ENCODE measurements at regions not wholly inside any gene's neighbourhood (a gene's known extent, or its start where the extent isn't known, plus 50 kb on each side); places are given as distances from the start of the nearest gene placed in this dataset.
"Not testable (repeated sequence)": the region's sequence is repeated elsewhere in the genome, so short reads cannot be mapped to it uniquely, and the experiment has no call there.

DNA sequence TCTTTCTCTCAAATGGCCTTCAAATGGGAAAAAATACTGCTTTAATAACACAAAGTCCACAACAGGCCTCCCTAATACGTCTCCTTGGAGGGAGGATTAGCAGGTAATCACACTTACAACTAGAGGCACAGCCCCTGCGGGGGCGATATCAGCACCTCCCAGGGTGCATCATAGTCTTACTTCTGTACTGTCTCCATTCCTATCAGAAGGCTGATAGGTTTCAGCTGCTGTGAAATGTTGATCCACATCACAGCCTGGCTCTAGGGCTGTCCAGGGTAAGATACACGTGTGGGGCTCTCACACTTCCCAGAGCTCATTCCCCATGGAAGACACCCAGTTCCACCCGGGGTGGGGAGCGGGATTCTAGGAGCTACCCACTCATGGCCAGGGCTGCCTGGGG is 139.1 kb upstream of the SFSWAP start:
- H3K27me3 ChIP-seq = peaks cover 0 to 61% of the 10 kb centered on the region in 2 donors

DNA sequence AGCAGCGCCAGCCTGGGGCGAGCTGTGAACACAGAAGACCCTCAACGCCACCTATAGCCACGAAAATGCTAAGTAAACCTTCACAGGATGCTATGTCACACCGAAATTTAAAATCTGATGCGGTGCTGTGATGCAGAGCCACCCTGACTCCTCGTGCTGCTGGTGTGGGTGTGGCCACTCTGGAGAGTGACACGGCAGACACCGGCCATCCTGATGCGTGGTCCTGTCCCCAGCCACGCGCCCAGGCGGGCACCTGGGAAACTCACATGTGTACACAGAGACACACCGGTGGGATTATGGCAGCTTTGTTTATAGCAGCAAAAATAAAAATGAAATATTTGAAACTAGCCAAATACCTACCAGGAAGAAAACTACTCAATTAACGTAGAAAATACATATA is 138.3 kb upstream of the SFSWAP start:
- DNase-seq = no peak
- TF ChIP-seq, protein P1, sequence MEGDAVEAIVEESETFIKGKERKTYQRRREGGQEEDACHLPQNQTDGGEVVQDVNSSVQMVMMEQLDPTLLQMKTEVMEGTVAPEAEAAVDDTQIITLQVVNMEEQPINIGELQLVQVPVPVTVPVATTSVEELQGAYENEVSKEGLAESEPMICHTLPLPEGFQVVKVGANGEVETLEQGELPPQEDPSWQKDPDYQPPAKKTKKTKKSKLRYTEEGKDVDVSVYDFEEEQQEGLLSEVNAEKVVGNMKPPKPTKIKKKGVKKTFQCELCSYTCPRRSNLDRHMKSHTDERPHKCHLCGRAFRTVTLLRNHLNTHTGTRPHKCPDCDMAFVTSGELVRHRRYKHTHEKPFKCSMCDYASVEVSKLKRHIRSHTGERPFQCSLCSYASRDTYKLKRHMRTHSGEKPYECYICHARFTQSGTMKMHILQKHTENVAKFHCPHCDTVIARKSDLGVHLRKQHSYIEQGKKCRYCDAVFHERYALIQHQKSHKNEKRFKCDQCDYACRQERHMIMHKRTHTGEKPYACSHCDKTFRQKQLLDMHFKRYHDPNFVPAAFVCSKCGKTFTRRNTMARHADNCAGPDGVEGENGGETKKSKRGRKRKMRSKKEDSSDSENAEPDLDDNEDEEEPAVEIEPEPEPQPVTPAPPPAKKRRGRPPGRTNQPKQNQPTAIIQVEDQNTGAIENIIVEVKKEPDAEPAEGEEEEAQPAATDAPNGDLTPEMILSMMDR (IDR thresholded peaks at IDR 0.05) = no peak
- no peak overlapping the region for H3K4me3 ChIP-seq
- peaks cover 0 to 58% of the 10 kb centered on the region in 2 donors for H3K27me3 ChIP-seq
- H3K27ac ChIP-seq = no peak overlapping the region
- no peaks in the 10 kb centered on the region for H3K36me3 ChIP-seq
- intact Hi-C loops (cut with DNase I; ENCODE audit: low total_unique reads) = no loop called here
- H3K9me3 ChIP-seq = no peaks in the 10 kb centered on the region
- H3K4me1 ChIP-seq = no peaks in the 10 kb centered on the region

More for the DNA sequence above, 139.1 kb upstream of the SFSWAP start:
- H3K36me3 ChIP-seq = no peaks in the 10 kb centered on the region
- no peak overlapping the region for H3K4me3 ChIP-seq
- H3K27ac ChIP-seq = no peak overlapping the region
- DNase-seq = no peak
- TF ChIP-seq, protein P1 (IDR thresholded peaks at IDR 0.05) = no peak
- H3K9me3 ChIP-seq = no peaks in the 10 kb centered on the region
- intact Hi-C loops (cut with DNase I; ENCODE audit: low total_unique reads) = no loop called here
- no peaks in the 10 kb centered on the region for H3K4me1 ChIP-seq

DNA sequence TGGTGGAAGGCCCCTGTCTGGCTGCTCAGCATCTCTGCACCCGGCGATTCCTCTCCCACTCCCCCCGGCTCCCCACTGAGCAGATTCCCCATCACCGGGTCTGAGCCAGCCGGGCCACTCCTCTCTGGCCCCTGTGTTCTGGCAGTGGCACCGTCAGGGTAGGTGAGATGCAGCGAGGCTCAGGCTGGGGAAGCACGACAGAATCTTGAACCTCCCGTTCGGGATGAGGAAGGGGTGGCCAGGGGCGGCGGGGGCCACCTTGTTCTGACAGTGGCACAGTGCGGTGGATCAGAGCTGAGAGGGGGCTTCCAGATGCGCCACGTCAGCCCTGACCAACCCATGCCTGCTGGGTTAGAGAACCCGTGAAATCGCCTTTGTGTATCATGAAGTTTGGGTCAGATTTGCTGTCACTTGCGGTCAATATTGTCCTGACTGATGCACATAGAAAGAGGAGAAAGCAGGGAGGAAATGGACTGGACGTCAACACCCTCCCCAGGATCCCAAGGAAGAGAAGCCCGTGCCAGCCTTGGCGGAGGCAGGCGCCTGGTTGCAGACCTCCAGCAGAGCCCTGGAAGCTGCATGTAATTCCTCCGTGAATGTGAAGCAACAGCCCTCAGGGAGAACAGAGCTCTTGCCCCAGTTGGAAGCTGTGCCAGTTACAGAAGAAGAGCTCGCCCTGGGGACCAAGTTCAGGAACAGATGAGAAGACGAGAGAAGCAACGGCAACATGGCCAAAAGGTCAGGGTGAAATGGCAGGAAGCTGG is 137.1 kb upstream of the SFSWAP start:
- H3K4me1 ChIP-seq = no peaks in the 10 kb centered on the region
- H3K4me3 ChIP-seq = no peak overlapping the region
- DNase-seq = no peak
- no peaks in the 10 kb centered on the region for H3K36me3 ChIP-seq
- H3K27ac ChIP-seq = no peak overlapping the region
- intact Hi-C loops (cut with DNase I; ENCODE audit: low total_unique reads) = no loop called here
- H3K9me3 ChIP-seq = no peaks in the 10 kb centered on the region
- H3K27me3 ChIP-seq = peaks cover 0 to 66% of the 10 kb centered on the region in 2 donors
- TF ChIP-seq, protein P1 (IDR thresholded peaks at IDR 0.05) = no peak

DNA sequence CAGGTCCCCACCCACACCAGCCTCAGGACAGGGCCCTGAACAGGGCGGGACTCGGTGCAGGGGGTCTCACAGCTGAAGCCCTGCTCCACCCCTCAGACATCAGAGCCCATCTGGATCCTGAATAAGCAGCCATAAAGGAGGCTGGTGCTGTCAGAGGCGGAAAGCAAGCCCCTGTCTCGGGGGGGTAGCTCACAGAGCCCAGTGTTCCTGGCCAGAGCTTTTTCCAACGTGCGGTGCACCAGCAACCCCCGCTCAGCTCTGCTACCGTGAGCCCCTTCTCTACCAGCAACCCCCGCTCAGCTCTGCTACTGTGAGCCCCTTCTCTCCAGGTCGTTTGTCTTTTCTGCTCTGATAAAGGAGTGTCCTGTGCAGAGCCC is 136.5 kb upstream of the SFSWAP start:
- Histone ChIP-seq H3K9me3 (no peaks in the 10 kb centered on the region), H3K36me3 (no peaks in the 10 kb centered on the region), H3K4me1 (no peaks in the 10 kb centered on the region), H3K4me3 (no peak overlapping the region), H3K27ac (no peak overlapping the region), H3K27me3 (peaks cover 0 to 61% of the 10 kb centered on the region in 2 donors)
- intact Hi-C loops (cut with DNase I; ENCODE audit: low total_unique reads) = no loop called here
- TF ChIP-seq, protein P1 (IDR thresholded peaks at IDR 0.05) = no peak
- DNase-seq = no peak

DNA sequence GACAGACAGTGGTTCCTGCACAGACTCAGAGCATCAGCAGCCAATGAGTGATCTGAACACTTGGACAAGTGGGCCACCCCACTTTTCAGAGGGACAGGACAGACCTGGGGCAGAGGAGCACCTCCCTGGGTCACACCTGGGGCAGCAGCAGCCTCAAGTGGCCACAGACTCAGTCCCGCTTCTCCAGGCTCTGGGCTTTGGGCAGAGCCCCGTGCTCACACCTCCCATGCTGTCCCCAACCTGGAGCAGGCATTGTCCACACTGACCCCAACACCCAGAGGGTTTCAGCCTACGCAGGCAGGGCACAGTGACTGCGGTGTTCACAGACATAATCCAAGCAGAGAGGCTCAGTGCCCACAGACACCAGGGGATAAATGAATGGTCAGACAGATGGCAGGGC is 135.5 kb upstream of the SFSWAP start:
- Histone ChIP-seq H3K27me3 (peaks cover 0 to 52% of the 10 kb centered on the region in 2 donors), H3K4me3 (no peak overlapping the region), H3K36me3 (no peaks in the 10 kb centered on the region), H3K4me1 (no peaks in the 10 kb centered on the region), H3K27ac (no peak overlapping the region), H3K9me3 (no peaks in the 10 kb centered on the region)
- intact Hi-C loops (cut with DNase I; ENCODE audit: low total_unique reads) = no loop called here
- TF ChIP-seq, protein P1 (IDR thresholded peaks at IDR 0.05) = no peak
- no peak for DNase-seq

DNA sequence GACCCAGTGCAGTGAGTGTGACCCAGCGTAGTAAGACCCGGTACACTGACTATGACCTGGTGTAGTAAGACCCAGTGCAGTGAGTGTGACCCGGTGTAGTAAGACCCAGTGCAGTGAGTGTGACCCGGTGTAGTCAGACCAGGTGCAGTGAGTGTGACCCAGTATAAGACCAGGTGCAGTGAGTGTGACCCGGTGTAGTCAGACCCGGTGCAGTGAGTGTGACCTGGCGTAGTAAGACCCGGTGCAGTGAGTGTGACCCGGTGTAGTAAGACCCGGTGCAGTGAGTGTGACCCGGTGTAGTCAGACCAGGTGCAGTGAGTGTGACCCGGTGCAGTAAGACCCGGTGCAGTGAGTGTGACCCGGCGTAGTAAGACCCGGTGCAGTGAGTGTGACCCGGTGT is 134.2 kb upstream of the SFSWAP start:
- H3K27ac ChIP-seq; H3K36me3 ChIP-seq; intact Hi-C loops (cut with DNase I; ENCODE audit: low total_unique reads); H3K9me3 ChIP-seq; DNase-seq; H3K4me3 ChIP-seq; H3K4me1 ChIP-seq: not testable (repeated sequence)
- H3K27me3 ChIP-seq = peaks cover 0 to 40% of the 10 kb centered on the region in 2 donors
